Naive thymus-derived CD4-positive, alpha-beta T cell (primary cell): ENCODE measurements at regions not wholly inside any gene's neighbourhood (a gene's known extent, or its start where the extent isn't known, plus 50 kb on each side); places are given as distances from the start of the nearest gene placed in this dataset.

Experiments used
- ATAC-seq: fragments of 150-1000 bp; cut with Tn5 transposase; 2 replicates; pipeline ENCODE4 v1.10.0; 2021; ENCODE audit warnings: mild to moderate bottlenecking, moderate library complexity
- CTCF ChIA-PET: fragments of 350-600 bp; sonication (Branson Sonifier 250); formaldehyde crosslinking; loops from one replicate; lab custom pipeline; 2021; ENCODE audit warnings: antibody characterized with exemption; lab: Charles Lee
- POLR2A ChIA-PET: fragments of 350-600 bp; sonication (Branson Sonifier 250); formaldehyde crosslinking; loops from one replicate; lab custom pipeline; 2021; ENCODE audit warnings: antibody characterized with exemption, inconsistent platforms; lab: Charles Lee
- DNase-seq, 9 donors: peaks; one replicate each; pipeline versions ENCODE4 v3.0.0 to v3.0.0-alpha.2; 2020 to 2022; ENCODE audit warnings: mixed read lengths in 1 of 9
- H3K27ac ChIP-seq: one replicate; pipeline ENCODE4 v1.7.0; 2013; ENCODE audit warnings: mild to moderate bottlenecking, low read depth, low read length, moderate library complexity
- H3K27me3 ChIP-seq, 2 donors: one replicate each; pipeline ENCODE4 v1.7.0; 2013; ENCODE audit warnings: low read length in 2 of 2, mild to moderate bottlenecking in 2 of 2, moderate library complexity in 2 of 2; ENCODE audit not compliant: control insufficient read depth in 2 of 2, insufficient read depth in 2 of 2
- H3K36me3 ChIP-seq, 3 experiments: 1 replicate in 2 of 3; 2 replicates in 1 of 3; pipeline ENCODE4 v1.7.0; 2013; ENCODE audit warnings: low read length in 3 of 3, mild to moderate bottlenecking in 3 of 3, moderate library complexity in 1 of 3; ENCODE audit not compliant: insufficient read depth in 3 of 3, control insufficient read depth in 2 of 3
- H3K4me1 ChIP-seq, 2 donors: one replicate each; pipeline ENCODE4 v1.7.0; 2013; ENCODE audit warnings: low read length in 2 of 2, mild to moderate bottlenecking in 2 of 2, moderate library complexity in 1 of 2; ENCODE audit not compliant: control insufficient read depth in 2 of 2, insufficient read depth in 2 of 2
- H3K4me3 ChIP-seq: 2 replicates; pipeline ENCODE4 v1.7.0; 2013; ENCODE audit warnings: mild to moderate bottlenecking, low read length
- H3K9me3 ChIP-seq, 3 experiments: 1 replicate in 2 of 3; 2 replicates in 1 of 3; pipeline ENCODE4 v1.7.0; 2013; ENCODE audit warnings: low read length in 3 of 3; ENCODE audit not compliant: control insufficient read depth in 2 of 3
- H3K27ac Mint-ChIP-seq, 9 donors: one replicate each; pipeline ENCODE4 v1.8.0; 2020 to 2022; ENCODE audit warnings: mixed read lengths in 9 of 9, mild to moderate bottlenecking in 8 of 9, moderate library complexity in 5 of 9, inconsistent platforms in 2 of 9
- H3K27me3 Mint-ChIP-seq, 5 donors: one replicate each; pipeline ENCODE4 v1.8.0; 2021 to 2022; ENCODE audit warnings: mixed read lengths in 5 of 5, mild to moderate bottlenecking in 1 of 5
- H3K36me3 Mint-ChIP-seq, 5 donors: one replicate each; pipeline ENCODE4 v1.8.0; 2020 to 2022; ENCODE audit warnings: mixed read lengths in 5 of 5, mild to moderate bottlenecking in 3 of 5, inconsistent platforms in 1 of 5
- H3K4me1 Mint-ChIP-seq, 7 donors: one replicate each; pipeline ENCODE4 v1.8.0; 2020 to 2022; ENCODE audit warnings: mixed read lengths in 7 of 7, mild to moderate bottlenecking in 3 of 7, inconsistent platforms in 1 of 7
- H3K4me3 Mint-ChIP-seq, 10 donors: one replicate each; pipeline ENCODE4 v1.8.0; 2020 to 2022; ENCODE audit warnings: mild to moderate bottlenecking in 10 of 10, mixed read lengths in 10 of 10, moderate library complexity in 6 of 10, inconsistent platforms in 2 of 10
- H3K9me3 Mint-ChIP-seq, 11 donors: one replicate each; pipeline ENCODE4 v1.8.0; 2020 to 2022; ENCODE audit warnings: mixed read lengths in 11 of 11, mild to moderate bottlenecking in 4 of 11, inconsistent platforms in 1 of 11, moderate library complexity in 1 of 11
- intact Hi-C, 2 donors: fragments of 100-400 bp; cut with micrococcal nuclease; formaldehyde crosslinking; loops; one replicate each; pipeline ENCODE4 v1.15.1; 2023

DNA sequence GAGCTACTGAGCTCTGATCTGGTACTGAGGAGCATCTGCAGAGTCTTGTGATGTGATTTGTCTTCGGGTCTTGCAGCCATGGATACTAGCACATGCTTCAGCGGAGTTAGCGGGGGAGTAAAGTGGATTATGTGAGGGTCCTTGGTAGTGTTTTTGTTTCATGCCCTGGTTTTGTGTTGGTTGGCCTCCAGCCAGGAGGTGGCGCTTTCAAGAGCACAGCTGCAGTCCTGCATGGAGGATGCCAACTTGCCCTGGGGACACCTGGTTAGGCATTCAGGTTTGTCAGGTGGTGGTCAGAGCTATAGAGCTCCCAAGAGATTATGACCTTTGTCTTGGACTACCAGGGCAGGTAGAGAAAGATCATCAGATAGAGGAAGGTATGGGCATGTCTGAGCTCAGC is 185.8 kb upstream of the CDH6 start:
- H3K4me3 Mint-ChIP-seq: no peak overlapping the region
- no peaks in the 10 kb centered on the region for H3K4me1 Mint-ChIP-seq
- intact Hi-C loops: no loop called here
- H3K27me3 Mint-ChIP-seq: no peaks in the 10 kb centered on the region
- ChIA-PET CTCF (no interaction called here), POLR2A (no interaction called here)
- H3K27ac ChIP-seq: no peak overlapping the region
- no peaks in the 10 kb centered on the region for H3K4me1 ChIP-seq
- ATAC-seq (no peak), DNase-seq (no peak)
- peaks cover 5 to 35% (median 20%) of the 10 kb centered on the region in 11 donors for H3K9me3 Mint-ChIP-seq
- H3K27ac Mint-ChIP-seq: no peak overlapping the region
- H3K27me3 ChIP-seq: no peaks in the 10 kb centered on the region
- no peaks in the 10 kb centered on the region for H3K36me3 ChIP-seq
- H3K9me3 ChIP-seq: no peaks in the 10 kb centered on the region
- H3K36me3 Mint-ChIP-seq: peaks cover 0 to 9% (median 0%) of the 10 kb centered on the region in 5 donors
- H3K4me3 ChIP-seq: no peak overlapping the region

DNA sequence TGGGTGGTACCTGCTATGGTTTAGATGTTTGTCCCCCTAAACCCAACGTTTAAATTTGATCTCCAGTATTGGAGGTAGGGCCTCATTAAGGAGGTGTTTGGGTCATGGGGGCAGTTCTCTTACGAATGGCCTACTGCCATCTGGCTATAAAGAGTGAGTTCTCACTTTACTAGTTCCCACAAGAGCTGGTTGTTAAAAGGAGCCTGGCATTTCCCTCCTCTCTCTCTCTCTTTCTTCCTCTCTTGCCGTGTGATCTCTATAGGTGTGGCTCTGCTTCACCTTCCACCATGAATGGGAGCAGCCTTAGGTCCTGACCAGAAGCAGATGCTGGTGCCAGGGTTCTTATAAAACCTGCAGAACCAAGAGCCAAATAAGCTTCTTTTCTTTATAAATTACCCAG is 193.2 kb upstream of the CDH6 start:
- ATAC-seq (no peak), DNase-seq (no peak)
- Histone ChIP-seq H3K27me3 (no peaks in the 10 kb centered on the region), H3K27ac (no peak overlapping the region), H3K9me3 (peaks cover 0 to 3% (median 0%) of the 10 kb centered on the region in 3 experiments), H3K4me1 (no peaks in the 10 kb centered on the region), H3K36me3 (no peaks in the 10 kb centered on the region), H3K4me3 (no peak overlapping the region)
- CTCF ChIA-PET: no interaction called here
- Mint-ChIP-seq H3K4me1 (no peaks in the 10 kb centered on the region), H3K9me3 (peaks cover 0 to 20% (median 10%) of the 10 kb centered on the region in 11 donors), H3K27ac (peak overlapping the region in 1 of 9 donors; percentile 74), H3K27me3 (no peaks in the 10 kb centered on the region), H3K36me3 (no peaks in the 10 kb centered on the region), H3K4me3 (no peak overlapping the region)
- POLR2A ChIA-PET: no interaction called here
- intact Hi-C loops: no loop called here

DNA sequence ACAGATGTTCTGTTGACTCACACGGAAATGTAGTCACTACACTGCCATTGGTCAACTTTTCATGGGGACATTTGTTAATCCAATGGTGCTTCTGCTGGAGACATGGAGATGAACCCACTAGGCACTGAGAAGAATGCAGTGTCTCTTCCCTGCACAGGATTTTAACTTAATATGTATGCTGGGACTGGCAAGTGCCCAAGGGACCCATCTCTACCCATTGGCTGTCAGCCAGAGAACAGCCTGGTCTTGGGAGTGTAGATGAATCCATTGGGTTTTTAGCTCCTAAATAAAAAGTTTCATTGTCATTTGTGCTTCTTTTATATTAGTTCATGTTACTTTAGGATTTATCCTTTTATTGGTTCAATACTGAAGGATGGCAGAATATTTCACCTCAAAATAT is 195.8 kb upstream of the CDH6 start:
- Histone ChIP-seq H3K4me3 (no peak overlapping the region), H3K4me1 (no peaks in the 10 kb centered on the region), H3K27me3 (no peaks in the 10 kb centered on the region), H3K27ac (no peak overlapping the region), H3K36me3 (no peaks in the 10 kb centered on the region), H3K9me3 (peaks cover 0 to 3% (median 0%) of the 10 kb centered on the region in 3 experiments)
- ChIA-PET CTCF (no interaction called here), POLR2A (no interaction called here)
- H3K4me1 Mint-ChIP-seq: no peaks in the 10 kb centered on the region
- no peak overlapping the region for H3K4me3 Mint-ChIP-seq
- H3K27me3 Mint-ChIP-seq: no peaks in the 10 kb centered on the region
- no peak overlapping the region for H3K27ac Mint-ChIP-seq
- intact Hi-C loops: no loop called here
- ATAC-seq (no peak), DNase-seq (no peak)
- no peaks in the 10 kb centered on the region for H3K36me3 Mint-ChIP-seq
- peaks cover 0 to 15% (median 6%) of the 10 kb centered on the region in 11 donors for H3K9me3 Mint-ChIP-seq

DNA sequence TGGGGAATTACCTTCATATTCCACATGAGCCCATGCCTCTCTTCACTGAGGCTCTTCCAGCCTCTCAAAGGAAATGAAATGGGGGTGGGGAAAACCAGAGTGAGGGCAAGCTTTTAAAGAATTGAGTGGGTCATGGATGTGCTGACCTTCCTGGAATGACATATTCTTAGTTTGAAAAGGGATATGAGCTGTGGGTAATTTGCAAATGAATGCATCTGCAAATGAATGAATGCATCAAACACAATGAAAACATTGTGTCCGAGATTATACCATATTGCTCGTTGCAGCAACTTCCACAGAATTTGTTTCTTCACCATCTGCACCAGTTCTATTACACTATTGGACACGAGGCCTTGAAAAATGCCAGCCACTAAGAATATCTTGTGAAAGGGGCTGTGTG is 198.6 kb upstream of the CDH6 start:
- no peak for DNase-seq
- POLR2A ChIA-PET: no interaction called here
- ATAC-seq: no peak
- Mint-ChIP-seq H3K4me3 (no peak overlapping the region), H3K27me3 (no peaks in the 10 kb centered on the region), H3K9me3 (peaks cover 0 to 21% (median 6%) of the 10 kb centered on the region in 11 donors), H3K36me3 (no peaks in the 10 kb centered on the region), H3K4me1 (no peaks in the 10 kb centered on the region), H3K27ac (no peak overlapping the region)
- H3K27me3 ChIP-seq: no peaks in the 10 kb centered on the region
- peaks cover 0 to 3% (median 0%) of the 10 kb centered on the region in 3 experiments for H3K9me3 ChIP-seq
- H3K4me3 ChIP-seq: no peak overlapping the region
- H3K27ac ChIP-seq: no peak overlapping the region
- CTCF ChIA-PET: no interaction called here
- H3K4me1 ChIP-seq: no peaks in the 10 kb centered on the region
- intact Hi-C loops: no loop called here
- no peaks in the 10 kb centered on the region for H3K36me3 ChIP-seq

DNA sequence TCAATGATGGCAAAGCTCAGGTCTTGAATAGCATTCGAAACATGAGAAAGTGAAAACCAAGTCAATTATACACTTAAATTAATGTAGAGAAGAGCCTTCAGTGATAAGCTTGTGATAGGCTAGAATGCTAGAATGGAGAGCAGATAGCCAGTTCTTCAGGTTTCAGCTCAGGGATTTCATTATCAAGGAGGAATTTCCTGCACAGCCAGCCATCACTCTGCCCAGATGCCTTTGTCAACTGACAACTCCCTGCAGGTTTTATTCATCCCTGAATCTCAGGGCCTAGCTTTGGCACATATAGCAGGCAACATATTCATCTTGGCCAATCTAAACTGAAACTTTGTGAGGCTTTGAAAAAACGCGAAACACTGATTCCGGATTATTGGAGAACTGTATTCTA is 199.3 kb upstream of the CDH6 start:
- Mint-ChIP-seq H3K4me3 (no peak overlapping the region), H3K36me3 (no peaks in the 10 kb centered on the region), H3K4me1 (no peaks in the 10 kb centered on the region), H3K27me3 (no peaks in the 10 kb centered on the region), H3K27ac (no peak overlapping the region), H3K9me3 (peaks cover 0 to 14% (median 3%) of the 10 kb centered on the region in 11 donors)
- no peak overlapping the region for H3K4me3 ChIP-seq
- ChIA-PET CTCF (no interaction called here), POLR2A (no interaction called here)
- intact Hi-C loops: no loop called here
- H3K36me3 ChIP-seq: no peaks in the 10 kb centered on the region
- H3K4me1 ChIP-seq: no peaks in the 10 kb centered on the region
- no peak for ATAC-seq
- H3K27ac ChIP-seq: no peak overlapping the region
- no peaks in the 10 kb centered on the region for H3K9me3 ChIP-seq
- DNase-seq: no peak
- H3K27me3 ChIP-seq: no peaks in the 10 kb centered on the region

DNA sequence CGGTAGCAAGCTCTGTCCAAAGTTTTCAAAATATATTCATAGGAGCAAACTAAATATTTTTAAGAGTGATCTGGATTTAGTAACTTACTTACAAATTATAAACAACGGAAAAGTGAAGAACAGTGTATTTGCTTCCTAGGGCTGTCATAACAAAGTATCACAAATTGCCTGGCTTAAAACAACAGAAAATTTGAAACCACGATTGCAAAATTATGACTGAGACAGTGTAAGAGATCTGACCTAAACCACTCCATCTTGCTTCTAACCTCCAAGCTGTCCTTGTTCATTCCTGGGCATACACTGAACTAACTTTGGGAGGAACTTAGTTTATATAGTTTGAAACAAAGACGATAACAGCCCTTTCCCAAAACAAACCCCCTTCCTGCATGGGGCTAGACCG is 202.0 kb upstream of the CDH6 start:
- Mint-ChIP-seq H3K4me1 (no peaks in the 10 kb centered on the region), H3K9me3 (peaks cover 0 to 22% (median 4%) of the 10 kb centered on the region in 11 donors), H3K4me3 (no peak overlapping the region), H3K36me3 (no peaks in the 10 kb centered on the region), H3K27me3 (no peaks in the 10 kb centered on the region), H3K27ac (no peak overlapping the region)
- Histone ChIP-seq H3K36me3 (no peaks in the 10 kb centered on the region), H3K4me3 (no peak overlapping the region), H3K27me3 (no peaks in the 10 kb centered on the region), H3K27ac (no peak overlapping the region), H3K4me1 (no peaks in the 10 kb centered on the region), H3K9me3 (no peaks in the 10 kb centered on the region)
- CTCF ChIA-PET: no interaction called here
- DNase-seq: no peak
- no peak for ATAC-seq
- POLR2A ChIA-PET: no interaction called here
- intact Hi-C loops: no loop called here

DNA sequence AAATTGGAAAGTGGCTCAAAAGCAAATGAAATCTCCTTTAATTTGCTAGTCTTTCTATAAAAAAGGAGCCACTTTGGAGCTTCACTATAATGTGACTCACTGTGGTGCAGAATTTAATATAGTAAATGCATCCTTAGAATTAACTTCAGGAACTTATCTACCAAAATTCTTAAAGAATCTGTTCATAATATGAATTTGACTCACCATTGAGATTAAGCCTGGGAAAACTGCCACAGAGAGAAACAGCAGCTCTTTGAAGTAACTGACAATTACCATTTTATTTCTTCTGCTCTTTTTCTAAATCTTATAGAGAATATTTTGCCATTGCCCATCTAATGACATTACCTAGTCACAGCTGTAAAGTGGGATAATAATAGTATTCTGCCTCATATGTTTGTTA is 211.9 kb upstream of the CDH6 start:
- H3K9me3 Mint-ChIP-seq: peaks cover 0 to 16% (median 8%) of the 10 kb centered on the region in 11 donors
- no peak overlapping the region for H3K27ac ChIP-seq
- ChIA-PET CTCF (no interaction called here), POLR2A (no interaction called here)
- no peaks in the 10 kb centered on the region for H3K27me3 Mint-ChIP-seq
- H3K4me3 ChIP-seq: no peak overlapping the region
- H3K4me1 Mint-ChIP-seq: no peaks in the 10 kb centered on the region
- DNase-seq (no peak), ATAC-seq (no peak)
- no peaks in the 10 kb centered on the region for H3K27me3 ChIP-seq
- H3K36me3 Mint-ChIP-seq: no peaks in the 10 kb centered on the region
- no peaks in the 10 kb centered on the region for H3K9me3 ChIP-seq
- H3K4me3 Mint-ChIP-seq: no peak overlapping the region
- no peaks in the 10 kb centered on the region for H3K36me3 ChIP-seq
- H3K4me1 ChIP-seq: no peaks in the 10 kb centered on the region
- intact Hi-C loops: no loop called here
- no peak overlapping the region for H3K27ac Mint-ChIP-seq
